GM12878 (cell line): ENCODE measurements at regions not wholly inside any gene's neighbourhood (a gene's known extent, or its start where the extent isn't known, plus 50 kb on each side); places are given as distances from the start of the nearest gene placed in this dataset.

Experiments
- ATAC-seq: fragments of 200-7000 bp; cut with Tn5 transposase; 3 replicates; pipeline ENCODE4 v1.9.1; 2020; ENCODE audit warnings: mild to moderate bottlenecking, moderate library complexity
- BruUV-seq: library from RNA; stranded (reverse); fragments of 400-500 nt; replicated peaks from 2 replicates; lab custom pipeline; 2021; lab: Mats Ljungman, UMichigan
- CTCF ChIA-PET: fragments of 300-600 bp; sonication (Branson Sonifier 250); formaldehyde crosslinking; extraction: SDS; loops from one replicate; lab custom pipeline; 2021; ENCODE audit warnings: inconsistent platforms; lab: Yijun Ruan, JAX
- POLR2A ChIA-PET: fragments of 350-600 bp; formaldehyde crosslinking; extraction: SDS; loops from one replicate; lab custom pipeline; 2021; ENCODE audit warnings: inconsistent platforms; lab: Charles Lee
- RAD21 ChIA-PET: fragments of 300-600 bp; sonication (Branson Sonifier 250); formaldehyde crosslinking; loops from one replicate; lab custom pipeline; 2023; ENCODE audit warnings: antibody characterized with exemption; ENCODE audit not compliant: unreplicated experiment; lab: Charles Lee
- SMC1A ChIA-PET: fragments of 300-600 bp; sonication (Branson Sonifier 250); formaldehyde crosslinking; loops from one replicate; lab custom pipeline; 2023; ENCODE audit not compliant: unreplicated experiment, uncharacterized antibody; lab: Charles Lee
- DNase-seq: peaks from one replicate; pipeline ENCODE4 v3.0.0-alpha.2; 2011; ENCODE audit warnings: low read depth, low spot score
- FAIRE-seq: peaks from 3 replicates; lab custom pipeline; 2011; peaks lifted over from hg19 to GRCh38; lab: Jason Lieb, UNC
- H2AFZ ChIP-seq: 2 replicates; pipeline ENCODE4 v1.6.0; 2011; ENCODE audit warnings: low read depth, low read length, control low read depth; ENCODE audit not compliant: control insufficient read depth
- H3K27ac ChIP-seq: 2 replicates; pipeline ENCODE4 v1.5.1; 2011; ENCODE audit warnings: control low read depth; ENCODE audit not compliant: control insufficient read depth, insufficient read depth
- H3K27me3 ChIP-seq, 2 experiments: replicated peaks in 1 of 2; 2 replicates each; pipeline versions ENCODE4 v1.6.0 to v1.6.1; 2011; ENCODE audit warnings: low read length in 1 of 2; ENCODE audit not compliant: control insufficient read depth in 2 of 2, insufficient read depth in 2 of 2
- H3K36me3 ChIP-seq, 2 experiments: 2 replicates each; pipeline ENCODE4 v1.5.1; 2011; ENCODE audit warnings: low read length in 1 of 2; ENCODE audit not compliant: control insufficient read depth in 2 of 2, insufficient read depth in 2 of 2
- H3K4me1 ChIP-seq: 2 replicates; pipeline ENCODE4 v1.6.1; 2011; ENCODE audit warnings: mild to moderate bottlenecking, low read length, moderate library complexity, mixed read lengths; ENCODE audit not compliant: control insufficient read depth, insufficient read depth
- H3K4me2 ChIP-seq: 2 replicates; pipeline ENCODE4 v1.6.0; 2011; ENCODE audit warnings: control low read depth; ENCODE audit not compliant: control insufficient read depth, insufficient read depth
- H3K4me3 ChIP-seq: fragments of 200-600 bp; sonication (generic); 2 replicates; pipeline ENCODE4 v1.5.1; 2016
- H3K79me2 ChIP-seq: 2 replicates; pipeline ENCODE4 v1.6.0; 2011; ENCODE audit warnings: low read length; ENCODE audit not compliant: control insufficient read depth, insufficient read depth
- H3K9ac ChIP-seq: 2 replicates; pipeline ENCODE4 v1.8.0; 2011; ENCODE audit warnings: low read length, control low read depth, mixed read lengths; ENCODE audit not compliant: control insufficient read depth, insufficient read depth
- H3K9me3 ChIP-seq: replicated peaks from 3 replicates; pipeline ENCODE4 v1.5.1; 2011; ENCODE audit warnings: mild to moderate bottlenecking, low read length; ENCODE audit not compliant: control insufficient read depth, insufficient read depth
- H4K20me1 ChIP-seq: 2 replicates; pipeline ENCODE4 v1.6.0; 2011; ENCODE audit not compliant: control insufficient read depth, insufficient read depth
- CBX5 ChIP-seq: sonication (generic); IDR thresholded peaks from 2 replicates; pipeline ENCODE4 v1.6.1; 2016; ENCODE audit warnings: low read depth, moderate library complexity, mild to moderate bottlenecking, inconsistent platforms
- CEBPB ChIP-seq, 2 experiments: fragments of 150-350 bp in 1 of 2; IDR thresholded peaks; 2 replicates each; pipeline ENCODE4 v1.6.1; 2012 to 2014; ENCODE audit warnings: low read depth in 2 of 2, low read length in 2 of 2, borderline replicate concordance in 1 of 2, inconsistent platforms in 1 of 2
- EED ChIP-seq: sonication (generic); IDR thresholded peaks from 2 replicates; pipeline ENCODE4 v1.6.1; 2016; ENCODE audit warnings: antibody characterized with exemption, low read depth
- KLF5 ChIP-seq: fragments of 450-650 bp; IDR thresholded peaks from 2 replicates; pipeline ENCODE4 v1.6.1; 2014; ENCODE audit warnings: mild to moderate bottlenecking; ENCODE audit not compliant: partially characterized antibody
- SMARCA5 ChIP-seq: fragments of 450-650 bp; IDR thresholded peaks from 2 replicates; pipeline ENCODE4 v1.6.1; 2017; ENCODE audit warnings: mild to moderate bottlenecking
- WGBS: methylation state at CpG from one replicate; pipeline ENCODE4 v1.1.6; 2016; ENCODE audit warnings: low lambda C conversion rate; ENCODE audit not compliant: insufficient replicate concordance, insufficient coverage; ENCODE audit errors: missing lambda C conversion rate; 5-methylcytosine and 5-hydroxymethylcytosine counted together
- in situ Hi-C: fragments of 300-500 bp; cut with MboI; formaldehyde crosslinking; loops from 9 replicates; pipeline ENCODE4 v1.14.3; 2018; ENCODE audit warnings: mixed read lengths
- intact Hi-C: fragments of 100-400 bp; cut with micrococcal nuclease; formaldehyde crosslinking; loops from one replicate; pipeline ENCODE4 v1.14.2; 2022; ENCODE audit not compliant: unreplicated experiment
- TF ChIP-seq, protein P1 (sequence below): fragments of 450-650 bp; IDR thresholded peaks from 2 replicates; pipeline ENCODE4 v1.6.1; 2016; ENCODE audit warnings: mild to moderate bottlenecking
- TF ChIP-seq, protein P2 (sequence below): fragments of 450-650 bp; IDR thresholded peaks from 2 replicates; pipeline ENCODE4 v1.6.1; 2014; ENCODE audit warnings: mild to moderate bottlenecking

- BruUV-seq, result no TSS peak
- Histone ChIP-seq H4K20me1 (no peaks in the 10 kb centered on the region), H3K9me3 (no peaks in the 10 kb centered on the region), H3K27me3 (no peaks in the 10 kb centered on the region), H3K27ac (no peak overlapping the region), H2AFZ (no peak overlapping the region), H3K4me1 (no peaks in the 10 kb centered on the region), H3K36me3 (no peaks in the 10 kb centered on the region), H3K4me3 (no peak overlapping the region), H3K9ac (no peak overlapping the region), H3K79me2 (no peaks in the 10 kb centered on the region)
- no peak for ATAC-seq
- RAD21 ChIA-PET, result no interaction called here
- POLR2A ChIA-PET, result interaction anchor here (0.5 kb wide), 1 partner anchor 56 kb away, joined by 3 read pairs; no protein-coding TSS in a partner anchor
- no peak for FAIRE-seq
- CTCF ChIA-PET, result no interaction called here
- TF ChIP-seq, protein P1, sequence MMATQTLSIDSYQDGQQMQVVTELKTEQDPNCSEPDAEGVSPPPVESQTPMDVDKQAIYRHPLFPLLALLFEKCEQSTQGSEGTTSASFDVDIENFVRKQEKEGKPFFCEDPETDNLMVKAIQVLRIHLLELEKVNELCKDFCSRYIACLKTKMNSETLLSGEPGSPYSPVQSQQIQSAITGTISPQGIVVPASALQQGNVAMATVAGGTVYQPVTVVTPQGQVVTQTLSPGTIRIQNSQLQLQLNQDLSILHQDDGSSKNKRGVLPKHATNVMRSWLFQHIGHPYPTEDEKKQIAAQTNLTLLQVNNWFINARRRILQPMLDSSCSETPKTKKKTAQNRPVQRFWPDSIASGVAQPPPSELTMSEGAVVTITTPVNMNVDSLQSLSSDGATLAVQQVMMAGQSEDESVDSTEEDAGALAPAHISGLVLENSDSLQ, result no peak
- TF ChIP-seq SMARCA5 (no peak), EED (no peak), CEBPB (IDR thresholded peaks at IDR 0.05; ENCODE audit: borderline replicate concordance in 1 of 2, low read depth in 2 of 2, low read length in 2 of 2) (no peak), KLF5 (no peak), CBX5 (no peak)
- TF ChIP-seq, protein P2, sequence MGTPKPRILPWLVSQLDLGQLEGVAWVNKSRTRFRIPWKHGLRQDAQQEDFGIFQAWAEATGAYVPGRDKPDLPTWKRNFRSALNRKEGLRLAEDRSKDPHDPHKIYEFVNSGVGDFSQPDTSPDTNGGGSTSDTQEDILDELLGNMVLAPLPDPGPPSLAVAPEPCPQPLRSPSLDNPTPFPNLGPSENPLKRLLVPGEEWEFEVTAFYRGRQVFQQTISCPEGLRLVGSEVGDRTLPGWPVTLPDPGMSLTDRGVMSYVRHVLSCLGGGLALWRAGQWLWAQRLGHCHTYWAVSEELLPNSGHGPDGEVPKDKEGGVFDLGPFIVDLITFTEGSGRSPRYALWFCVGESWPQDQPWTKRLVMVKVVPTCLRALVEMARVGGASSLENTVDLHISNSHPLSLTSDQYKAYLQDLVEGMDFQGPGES, result no peak
- TF ChIP-seq, all 136 proteins: peak for 0
- SMC1A ChIA-PET, result no interaction called here
- in situ Hi-C loops, result no loop called here
- intact Hi-C loops, result no loop called here
- no peak overlapping the region for H3K4me2 ChIP-seq
- DNase-seq, result no peak
- 32% methylated on average over 6 of the region's 6 CpGs for WGBS
Measured at GRCh38 chr10:129365767-129366402, 101.2 kb upstream of the MGMT start.
